ENCODE measurements at regions not wholly inside any gene's neighbourhood (a gene's known extent, or its start where the extent isn't known, plus 50 kb on each side); places are given as distances from the start of the nearest gene placed in this dataset.

GRCh38 chr6:47152666-47153403 is 110.7 kb upstream of the ADGRF1 start:
- Histone ChIP-seq H3K4me1 (ENCODE audit: insufficient read depth) (peaks cover 2% of the 10 kb centered on the region; the same call in 1 of the 2 replicates), H3K9me2 (ENCODE audit: insufficient read depth) (0 out of 2 replicates have a peak, but pooled peaks cover 6% of the 10 kb centered on the region), H3K27ac (ENCODE audit: low read depth) (0 out of 2 replicates have a peak overlapping the region, but pooled peaks have one; percentile 50), H2AFZ (no peak overlapping the region), H3F3A (replicated peaks; ENCODE audit: low read depth) (no peaks in the 10 kb centered on the region), H3K27me3 (ENCODE audit: insufficient read depth) (no peaks in the 10 kb centered on the region), H3K4me2 (0 out of 2 replicates have a peak overlapping the region, but pooled peaks have one; percentile 1), H3K79me2 (replicated peaks; ENCODE audit: insufficient read depth) (no peaks in the 10 kb centered on the region), H3K4me3 (no peak overlapping the region), H4K20me1 (replicated peaks; ENCODE audit: insufficient read depth) (no peaks in the 10 kb centered on the region), H3K36me3 (ENCODE audit: insufficient read depth) (no peaks in the 10 kb centered on the region)
- ATAC-seq (no peak), DNase-seq (ENCODE audit: low spot score) (peak; percentile 17)
- Mint-ChIP-seq H3K9me3 (no peaks in the 10 kb centered on the region; the same call in 2 of the 3 replicates), H3K4me1 (peaks cover 10% of the 10 kb centered on the region; the same call in 2 of the 3 replicates), H3K27me3 (ENCODE audit: insufficient read depth, low read depth, poor library complexity) (no peaks in the 10 kb centered on the region), H3K36me3 (ENCODE audit: low read depth) (no peaks in the 10 kb centered on the region), H3K27ac (no peak overlapping the region), H3K4me3 (no peak overlapping the region)
- no peak for TF ChIP-seq EZH2phosphoT487 (IDR thresholded peaks at IDR 0.05; ENCODE audit: unreplicated experiment)
- TF ChIP-seq ZNF114 (CRISPR knock-in tag; IDR thresholded peaks at IDR 0.05), result no peak
- TF ChIP-seq POLR2AphosphoS5 (IDR thresholded peaks at IDR 0.05; ENCODE audit: low read depth), result no peak
- no peak for TF ChIP-seq JUNB (IDR thresholded peaks at IDR 0.05; ENCODE audit: unreplicated experiment)
- TF ChIP-seq ETS1 (IDR thresholded peaks at IDR 0.05), result no peak
- TF ChIP-seq NANOG (IDR thresholded peaks at IDR 0.05; ENCODE audit: borderline replicate concordance), result no peak
- no peak for TF ChIP-seq CREB1 (CRISPR knock-in tag; IDR thresholded peaks at IDR 0.05; ENCODE audit: low read depth)
- TF ChIP-seq REST (IDR thresholded peaks at IDR 0.05; ENCODE audit: unreplicated experiment), result no peak

- no peak overlapping the region for H3K27ac Mint-ChIP-seq
- no peak for ATAC-seq
Measured at GRCh38 chr6:47151232-47151898, 109.2 kb upstream of the ADGRF1 start.

More at GRCh38 chr6:47151232-47151898, 109.2 kb upstream of the ADGRF1 start:
- Histone ChIP-seq H4K20me1 (replicated peaks; ENCODE audit: insufficient read depth) (no peaks in the 10 kb centered on the region), H3F3A (replicated peaks; ENCODE audit: low read depth) (no peaks in the 10 kb centered on the region), H3K27me3 (ENCODE audit: insufficient read depth) (no peaks in the 10 kb centered on the region), H3K4me2 (no peak overlapping the region), H3K9me2 (ENCODE audit: insufficient read depth) (0 out of 2 replicates have a peak, but pooled peaks cover 6% of the 10 kb centered on the region), H2AFZ (peak overlapping the region; percentile 16; the same call in 1 of the 2 replicates), H3K36me3 (ENCODE audit: insufficient read depth) (no peaks in the 10 kb centered on the region), H3K4me3 (no peak overlapping the region), H3K27ac (ENCODE audit: low read depth) (no peak overlapping the region), H3K4me1 (ENCODE audit: insufficient read depth) (peaks cover 15% of the 10 kb centered on the region), H3K79me2 (replicated peaks; ENCODE audit: insufficient read depth) (no peaks in the 10 kb centered on the region)
- Mint-ChIP-seq H3K27me3 (ENCODE audit: insufficient read depth, low read depth, poor library complexity) (peaks cover 3% of the 10 kb centered on the region), H3K9me3 (no peaks in the 10 kb centered on the region; the same call in 2 of the 3 replicates), H3K4me3 (no peak overlapping the region), H3K36me3 (ENCODE audit: low read depth) (no peaks in the 10 kb centered on the region), H3K4me1 (peaks cover 22% of the 10 kb centered on the region)
- TF ChIP-seq EZH2 (IDR thresholded peaks at IDR 0.05; ENCODE audit: low read depth, unreplicated experiment), result no peak
- no peak for TF ChIP-seq CREB1 (CRISPR knock-in tag; IDR thresholded peaks at IDR 0.05; ENCODE audit: low read depth)
- no peak for DNase-seq (ENCODE audit: low spot score)

All from GM23338 (cell line).